T-helper 17 cell (primary cell): ENCODE measurements at regions not wholly inside any gene's neighbourhood (a gene's known extent, or its start where the extent isn't known, plus 50 kb on each side); places are given as distances from the start of the nearest gene placed in this dataset.

Experiments used
- ATAC-seq: fragments of 150-1000 bp; cut with Tn5 transposase; 2 replicates; pipeline ENCODE4 v1.10.0; 2021; ENCODE audit warnings: mild to moderate bottlenecking, moderate library complexity
- DNase-seq, 3 donors: peaks; one replicate each; pipeline versions ENCODE4 v3.0.0 to v3.0.0-alpha.2; 2020 to 2021
- H3K9me3 ChIP-seq: one replicate; pipeline ENCODE4 v1.7.0; 2013; ENCODE audit warnings: low read length, mild to moderate bottlenecking; ENCODE audit not compliant: control insufficient read depth, poor library complexity, severe bottlenecking
- H3K27ac Mint-ChIP-seq: one replicate; pipeline ENCODE4 v1.8.0; 2022; ENCODE audit warnings: mild to moderate bottlenecking, moderate library complexity, mixed read lengths
- H3K27me3 Mint-ChIP-seq: one replicate; pipeline ENCODE4 v1.8.0; 2022; ENCODE audit warnings: mixed read lengths
- H3K36me3 Mint-ChIP-seq: one replicate; pipeline ENCODE4 v1.8.0; 2022; ENCODE audit warnings: low read depth, mixed read lengths
- H3K4me1 Mint-ChIP-seq: one replicate; pipeline ENCODE4 v1.8.0; 2022; ENCODE audit warnings: mild to moderate bottlenecking, mixed read lengths
- H3K4me3 Mint-ChIP-seq: one replicate; pipeline ENCODE4 v1.8.0; 2022; ENCODE audit warnings: mild to moderate bottlenecking, moderate library complexity, mixed read lengths

- H3K27me3 Mint-ChIP-seq = peaks cover 59% of the 10 kb centered on the region
- DNase-seq (no peak), ATAC-seq (no peak)
- no peaks in the 10 kb centered on the region for H3K9me3 ChIP-seq
- no peak overlapping the region for H3K4me3 Mint-ChIP-seq
- H3K4me1 Mint-ChIP-seq = no peaks in the 10 kb centered on the region
- H3K36me3 Mint-ChIP-seq = no peaks in the 10 kb centered on the region
- H3K27ac Mint-ChIP-seq = no peak overlapping the region
Measured at GRCh38 chr2:238786792-238787490, 60.9 kb upstream of the TWIST2 start.

GRCh38 chr2:238787501-238787900, 60.4 kb upstream of the TWIST2 start:
- H3K4me1 Mint-ChIP-seq = no peaks in the 10 kb centered on the region
- H3K36me3 Mint-ChIP-seq = no peaks in the 10 kb centered on the region
- no peak overlapping the region for H3K27ac Mint-ChIP-seq
- ATAC-seq (no peak), DNase-seq (no peak)
- H3K27me3 Mint-ChIP-seq = peaks cover 57% of the 10 kb centered on the region
- no peak overlapping the region for H3K4me3 Mint-ChIP-seq
- H3K9me3 ChIP-seq = no peaks in the 10 kb centered on the region

GRCh38 chr2:238789317-238789806, 58.5 kb upstream of the TWIST2 start:
- Mint-ChIP-seq H3K4me1 (no peaks in the 10 kb centered on the region), H3K4me3 (no peak overlapping the region), H3K27ac (no peak overlapping the region), H3K36me3 (no peaks in the 10 kb centered on the region), H3K27me3 (peaks cover 41% of the 10 kb centered on the region)
- no peaks in the 10 kb centered on the region for H3K9me3 ChIP-seq
- DNase-seq (no peak), ATAC-seq (no peak)

GRCh38 chr2:238790126-238790832, 57.6 kb upstream of the TWIST2 start:
- no peaks in the 10 kb centered on the region for H3K9me3 ChIP-seq
- ATAC-seq (no peak), DNase-seq (no peak)
- Mint-ChIP-seq H3K4me1 (no peaks in the 10 kb centered on the region), H3K27me3 (peaks cover 34% of the 10 kb centered on the region), H3K36me3 (no peaks in the 10 kb centered on the region), H3K27ac (no peak overlapping the region), H3K4me3 (no peak overlapping the region)

GRCh38 chr2:238790833-238791230, 57.1 kb upstream of the TWIST2 start:
- Mint-ChIP-seq H3K27ac (no peak overlapping the region), H3K27me3 (peaks cover 31% of the 10 kb centered on the region), H3K36me3 (no peaks in the 10 kb centered on the region), H3K4me1 (no peaks in the 10 kb centered on the region), H3K4me3 (no peak overlapping the region)
- H3K9me3 ChIP-seq = no peaks in the 10 kb centered on the region
- no peak for ATAC-seq
- DNase-seq = no peak

- H3K27me3 Mint-ChIP-seq = peaks cover 26% of the 10 kb centered on the region
- DNase-seq = no peak
- H3K36me3 Mint-ChIP-seq = no peaks in the 10 kb centered on the region
- H3K4me3 Mint-ChIP-seq = no peak overlapping the region
- no peak overlapping the region for H3K27ac Mint-ChIP-seq
- no peak for ATAC-seq
- no peaks in the 10 kb centered on the region for H3K9me3 ChIP-seq
- H3K4me1 Mint-ChIP-seq = no peaks in the 10 kb centered on the region
Measured at GRCh38 chr2:238791354-238791753, 56.5 kb upstream of the TWIST2 start.

GRCh38 chr2:238793306-238793705, 54.6 kb upstream of the TWIST2 start:
- no peak for DNase-seq
- no peak overlapping the region for H3K27ac Mint-ChIP-seq
- H3K9me3 ChIP-seq = no peaks in the 10 kb centered on the region

GRCh38 chr2:238793801-238794449, 54.0 kb upstream of the TWIST2 start:
- H3K9me3 ChIP-seq = no peaks in the 10 kb centered on the region
- peaks cover 2% of the 10 kb centered on the region for H3K36me3 Mint-ChIP-seq
- peaks cover 31% of the 10 kb centered on the region for H3K27me3 Mint-ChIP-seq
- no peak for DNase-seq
- H3K27ac Mint-ChIP-seq = no peak overlapping the region
- no peaks in the 10 kb centered on the region for H3K4me1 Mint-ChIP-seq
- no peak overlapping the region for H3K4me3 Mint-ChIP-seq
- no peak for ATAC-seq

More at GRCh38 chr2:238793306-238793705, 54.6 kb upstream of the TWIST2 start:
- no peak overlapping the region for H3K4me3 Mint-ChIP-seq
- peaks cover 27% of the 10 kb centered on the region for H3K27me3 Mint-ChIP-seq
- peaks cover under 1% of the 10 kb centered on the region for H3K36me3 Mint-ChIP-seq
- no peak for ATAC-seq
- no peaks in the 10 kb centered on the region for H3K4me1 Mint-ChIP-seq

GRCh38 chr2:238796223-238796885, 51.5 kb upstream of the TWIST2 start:
- ATAC-seq (no peak), DNase-seq (no peak)
- peaks cover 34% of the 10 kb centered on the region for H3K27me3 Mint-ChIP-seq
- peaks cover 2% of the 10 kb centered on the region for H3K36me3 Mint-ChIP-seq
- H3K4me3 Mint-ChIP-seq = no peak overlapping the region
- no peaks in the 10 kb centered on the region for H3K4me1 Mint-ChIP-seq
- H3K9me3 ChIP-seq = no peaks in the 10 kb centered on the region
- H3K27ac Mint-ChIP-seq = no peak overlapping the region

GRCh38 chr2:238797537-238797936, 50.3 kb upstream of the TWIST2 start:
- peaks cover 2% of the 10 kb centered on the region for H3K4me1 Mint-ChIP-seq
- peaks cover 2% of the 10 kb centered on the region for H3K36me3 Mint-ChIP-seq
- no peak overlapping the region for H3K27ac Mint-ChIP-seq
- ATAC-seq = no peak
- no peaks in the 10 kb centered on the region for H3K9me3 ChIP-seq
- H3K4me3 Mint-ChIP-seq = no peak overlapping the region
- no peak for DNase-seq
- H3K27me3 Mint-ChIP-seq = peaks cover 44% of the 10 kb centered on the region
